IMR-90 (cell line): ENCODE measurements at regions not wholly inside any gene's neighbourhood (a gene's known extent, or its start where the extent isn't known, plus 50 kb on each side); places are given as distances from the start of the nearest gene placed in this dataset.

Experiments used
- ATAC-seq: fragments of 200-7000 bp; cut with Tn5 transposase; 2 replicates; pipeline ENCODE4 v1.9.1; 2020; ENCODE audit warnings: low read depth, mild to moderate bottlenecking, moderate library complexity
- BruUV-seq: library from RNA; stranded (reverse); fragments of 400-500 nt; replicated peaks from 2 replicates; lab custom pipeline; 2021; lab: Mats Ljungman, UMichigan
- CTCF ChIA-PET: fragments of 300-600 bp; formaldehyde crosslinking; extraction: SDS; loops from one replicate; lab custom pipeline; 2021; ENCODE audit warnings: antibody characterized with exemption; lab: Yijun Ruan, JAX
- POLR2A ChIA-PET: fragments of 300-600 bp; sonication (Branson Sonifier 250); formaldehyde crosslinking; loops from one replicate; lab custom pipeline; 2022; ENCODE audit warnings: antibody characterized with exemption; ENCODE audit not compliant: unreplicated experiment; lab: Charles Lee
- DNase-seq: peaks from one replicate; pipeline ENCODE4 v3.0.0; 2013
- H2AFZ ChIP-seq: replicated peaks from 2 replicates; pipeline ENCODE3; 2013; ENCODE audit warnings: low read length, mild to moderate bottlenecking; ENCODE audit not compliant: poor library complexity
- H2AK5ac ChIP-seq: 2 replicates; pipeline ENCODE4 v1.6.1; 2013; ENCODE audit warnings: low read depth, low read length, inconsistent platforms
- H2AK9ac ChIP-seq: replicated peaks from 2 replicates; pipeline ENCODE3; 2013; ENCODE audit warnings: mild to moderate bottlenecking, low read depth, low read length, moderate library complexity; ENCODE audit not compliant: poor library complexity
- H2BK120ac ChIP-seq: 2 replicates; pipeline ENCODE4 v1.6.1; 2013; ENCODE audit warnings: low read depth, low read length, inconsistent platforms
- H2BK15ac ChIP-seq: 3 replicates; pipeline ENCODE4 v1.6.1; 2013; ENCODE audit warnings: low read depth, low read length, inconsistent platforms
- H2BK20ac ChIP-seq: 2 replicates; pipeline ENCODE4 v1.6.1; 2013; ENCODE audit warnings: low read depth, mild to moderate bottlenecking, inconsistent platforms, low read length, moderate library complexity
- H2BK5ac ChIP-seq: 2 replicates; pipeline ENCODE4 v1.6.1; 2013; ENCODE audit warnings: mild to moderate bottlenecking, low read depth, low read length, inconsistent platforms; ENCODE audit not compliant: poor library complexity, severe bottlenecking
- H3K14ac ChIP-seq: replicated peaks from 2 replicates; pipeline ENCODE4 v1.6.1; 2013; ENCODE audit warnings: low read depth, low read length, inconsistent platforms
- H3K18ac ChIP-seq: 2 replicates; pipeline ENCODE4 v1.6.1; 2013; ENCODE audit warnings: low read depth, low read length, control low read depth
- H3K23ac ChIP-seq: 2 replicates; pipeline ENCODE4 v1.6.1; 2013; ENCODE audit warnings: low read depth, low read length, inconsistent platforms
- H3K27ac ChIP-seq: 2 replicates; pipeline ENCODE4 v1.5.1; 2013; ENCODE audit warnings: mild to moderate bottlenecking, control low read depth, low read length; ENCODE audit not compliant: insufficient read depth
- H3K27me3 ChIP-seq: 2 replicates; pipeline ENCODE4 v1.6.1; 2013; ENCODE audit warnings: low read length; ENCODE audit not compliant: control insufficient read depth, insufficient read depth
- H3K36me3 ChIP-seq: 2 replicates; pipeline ENCODE4 v1.6.1; 2013; ENCODE audit warnings: low read length, mixed read lengths; ENCODE audit not compliant: control insufficient read depth, insufficient read depth
- H3K4ac ChIP-seq: 2 replicates; pipeline ENCODE4 v1.6.1; 2013; ENCODE audit warnings: low read depth, low read length, inconsistent platforms
- H3K4me1 ChIP-seq: 2 replicates; pipeline ENCODE4 v1.6.1; 2013; ENCODE audit warnings: low read length, mixed read lengths; ENCODE audit not compliant: control insufficient read depth, insufficient read depth
- H3K4me2 ChIP-seq: 2 replicates; pipeline ENCODE4 v1.6.1; 2013; ENCODE audit warnings: low read depth, mild to moderate bottlenecking, control low read depth, low read length, moderate library complexity
- H3K4me3 ChIP-seq: 2 replicates; pipeline ENCODE4 v1.5.1; 2013; ENCODE audit warnings: low read depth, mild to moderate bottlenecking, control low read depth, low read length, moderate library complexity; ENCODE audit not compliant: insufficient read depth
- H3K56ac ChIP-seq: 2 replicates; pipeline ENCODE4 v1.6.1; 2013; ENCODE audit warnings: low read length, inconsistent platforms; ENCODE audit not compliant: insufficient read depth; ENCODE audit errors: extremely low read depth
- H3K79me1 ChIP-seq, 2 experiments: 2 replicates each; pipeline ENCODE4 v1.6.1; 2013; ENCODE audit warnings: low read length in 2 of 2, inconsistent platforms in 1 of 2, low read depth in 1 of 2
- H3K9ac ChIP-seq: 2 replicates; pipeline ENCODE4 v1.6.1; 2013; ENCODE audit warnings: low read depth, low read length, control low read depth
- H3K9me1 ChIP-seq: 2 replicates; pipeline ENCODE4 v1.6.1; 2013; ENCODE audit warnings: low read length, inconsistent platforms; ENCODE audit not compliant: insufficient read depth
- H3K9me3 ChIP-seq: 2 replicates; pipeline ENCODE4 v1.6.1; 2013; ENCODE audit warnings: low read length; ENCODE audit not compliant: control insufficient read depth, insufficient read depth
- H4K20me1 ChIP-seq: 2 replicates; pipeline ENCODE4 v1.6.1; 2013; ENCODE audit warnings: low read length, inconsistent platforms; ENCODE audit not compliant: insufficient read depth
- H4K5ac ChIP-seq: 2 replicates; pipeline ENCODE4 v1.6.1; 2013; ENCODE audit warnings: mild to moderate bottlenecking, low read depth, low read length, control low read depth
- H4K8ac ChIP-seq, 2 experiments: 2 replicates each; pipeline ENCODE4 v1.6.1; 2013; ENCODE audit warnings: low read depth in 2 of 2, low read length in 2 of 2, control low read depth in 1 of 2, inconsistent platforms in 1 of 2
- H4K91ac ChIP-seq: 2 replicates; pipeline ENCODE4 v1.6.1; 2013; ENCODE audit warnings: low read depth, low read length, inconsistent platforms; ENCODE audit not compliant: insufficient read depth
- BHLHE40 ChIP-seq: fragments of 150-350 bp; IDR thresholded peaks from 2 replicates; pipeline ENCODE4 v1.6.1; 2016; ENCODE audit warnings: mild to moderate bottlenecking, low read depth, low read length
- CEBPB ChIP-seq: IDR thresholded peaks from 2 replicates; pipeline ENCODE4 v1.6.1; 2012; ENCODE audit warnings: low read depth, low read length, improper control_type of control experiment
- CHD1 ChIP-seq: IDR thresholded peaks from 2 replicates; pipeline ENCODE4 v1.6.1; 2012; ENCODE audit warnings: low read depth, low read length, improper control_type of control experiment
- ELK1 ChIP-seq: fragments of 150-350 bp; IDR thresholded peaks from 2 replicates; pipeline ENCODE4 v1.6.1; 2016; ENCODE audit warnings: low read depth, mild to moderate bottlenecking, low read length, moderate library complexity, borderline replicate concordance
- FOS ChIP-seq: fragments of 150-350 bp; IDR thresholded peaks from 2 replicates; pipeline ENCODE4 v1.6.1; 2016; ENCODE audit warnings: low read depth, low read length
- NFE2L2 ChIP-seq: fragments of 150-350 bp; IDR thresholded peaks from 2 replicates; pipeline ENCODE4 v1.6.1; 2016; ENCODE audit warnings: low read depth, mild to moderate bottlenecking, low read length
- RCOR1 ChIP-seq: IDR thresholded peaks from 2 replicates; pipeline ENCODE4 v1.6.1; 2012; ENCODE audit warnings: mild to moderate bottlenecking, low read length, improper control_type of control experiment; ENCODE audit not compliant: insufficient replicate concordance
- RFX5 ChIP-seq: IDR thresholded peaks from 2 replicates; pipeline ENCODE4 v1.8.0; 2012; ENCODE audit warnings: low read depth, mild to moderate bottlenecking, low read length, moderate library complexity
- WGBS, 2 experiments: methylation state at CpG; one replicate each; pipeline versions ENCODE4 v1.1.5 to v1.1.7; 2013; ENCODE audit warnings: missing lambda C conversion rate in 2 of 2; ENCODE audit not compliant: insufficient read length in 1 of 2; ENCODE audit errors: extremely low coverage in 2 of 2; 5-methylcytosine and 5-hydroxymethylcytosine counted together
- dilution Hi-C: fragments of 300-500 bp; cut with HindIII; formaldehyde crosslinking; loops from one replicate; pipeline ENCODE4 v1.14.3; 2018; ENCODE audit warnings: low sequenced_read_pairs; ENCODE audit not compliant: unreplicated experiment
- in situ Hi-C: fragments of 300-500 bp; cut with MboI; formaldehyde crosslinking; loops from 3 replicates; pipeline ENCODE4 v1.14.3; 2019; ENCODE audit warnings: low sequenced_read_pairs, inconsistent platforms, mixed read lengths
- intact Hi-C: fragments of 100-400 bp; cut with micrococcal nuclease; formaldehyde crosslinking; loops from 2 replicates; pipeline ENCODE4 v1.10.0; 2022
- TF ChIP-seq, protein P1 (sequence below): fragments of 150-350 bp; IDR thresholded peaks from 2 replicates; pipeline ENCODE4 v1.6.1; 2017; ENCODE audit warnings: mild to moderate bottlenecking, antibody characterized with exemption, low read length, low read depth

- Histone ChIP-seq H4K8ac (no peak overlapping the region), H3K4me3 (no peak overlapping the region), H3K4me1 (no peaks in the 10 kb centered on the region), H3K56ac (no peak overlapping the region), H2BK20ac (no peak overlapping the region), H4K91ac (no peak overlapping the region), H2AK9ac (no peak overlapping the region), H3K18ac (no peak overlapping the region), H4K5ac (no peak overlapping the region), H3K27me3 (no peaks in the 10 kb centered on the region), H2BK5ac (no peak overlapping the region), H3K36me3 (no peaks in the 10 kb centered on the region), H3K4me2 (no peak overlapping the region), H3K14ac (no peak overlapping the region), H2AFZ (no peak overlapping the region), H3K9me1 (no peaks in the 10 kb centered on the region), H2BK15ac (no peak overlapping the region), H3K9me3 (no peaks in the 10 kb centered on the region), H2AK5ac (no peak overlapping the region), H2BK120ac (no peak overlapping the region), H3K23ac (no peak overlapping the region), H3K4ac (no peak overlapping the region), H3K27ac (no peak overlapping the region), H3K9ac (no peak overlapping the region), H4K20me1 (no peaks in the 10 kb centered on the region), H3K79me1 (no peaks in the 10 kb centered on the region)
- BruUV-seq = no TSS peak
- ChIA-PET POLR2A (no interaction called here), CTCF (no interaction called here)
- intact Hi-C loops (no loop called here), in situ Hi-C loops (no loop called here), dilution Hi-C loops (no loop called here)
- no CpG with 5 or more reads among the region's 4 CpGs for WGBS, 2 experiments
- no peak for DNase-seq
- no peak for TF ChIP-seq FOS
- no peak for TF ChIP-seq CEBPB
- no peak for TF ChIP-seq CHD1
- TF ChIP-seq, protein P1, sequence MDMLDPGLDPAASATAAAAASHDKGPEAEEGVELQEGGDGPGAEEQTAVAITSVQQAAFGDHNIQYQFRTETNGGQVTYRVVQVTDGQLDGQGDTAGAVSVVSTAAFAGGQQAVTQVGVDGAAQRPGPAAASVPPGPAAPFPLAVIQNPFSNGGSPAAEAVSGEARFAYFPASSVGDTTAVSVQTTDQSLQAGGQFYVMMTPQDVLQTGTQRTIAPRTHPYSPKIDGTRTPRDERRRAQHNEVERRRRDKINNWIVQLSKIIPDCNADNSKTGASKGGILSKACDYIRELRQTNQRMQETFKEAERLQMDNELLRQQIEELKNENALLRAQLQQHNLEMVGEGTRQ = no peak
- TF ChIP-seq ELK1 = no peak
- TF ChIP-seq NFE2L2 = no peak
- no peak for TF ChIP-seq RFX5
- TF ChIP-seq BHLHE40 = no peak
- no peak for TF ChIP-seq RCOR1
- ATAC-seq = no peak
These were observed 75.9 kb upstream of the RALGAPA2 start for GRCh38 chr20:20788308-20788707.
